Neuronal stem cell (in vitro differentiated cells): ENCODE measurements at regions not wholly inside any gene's neighbourhood (a gene's known extent, or its start where the extent isn't known, plus 50 kb on each side); places are given as distances from the start of the nearest gene placed in this dataset.

Experiments
- DNase-seq: peaks from one replicate; pipeline ENCODE4 v3.0.0-alpha.2; 2013; ENCODE audit warnings: low spot score
- H2AFZ ChIP-seq: one replicate; pipeline ENCODE4 v1.6.1; 2013; ENCODE audit warnings: mild to moderate bottlenecking, low read length, inconsistent platforms
- H2AK5ac ChIP-seq: 2 replicates; pipeline ENCODE4 v1.6.1; 2013; ENCODE audit warnings: low read depth, mild to moderate bottlenecking, inconsistent platforms, low read length, moderate library complexity, mixed read lengths
- H2BK120ac ChIP-seq: 2 replicates; pipeline ENCODE4 v1.6.1; 2013; ENCODE audit warnings: low read depth, mild to moderate bottlenecking, inconsistent platforms, low read length, moderate library complexity, mixed read lengths
- H2BK12ac ChIP-seq: one replicate; pipeline ENCODE4 v1.6.1; 2013; ENCODE audit warnings: low read length, inconsistent platforms
- H2BK15ac ChIP-seq: 2 replicates; pipeline ENCODE4 v1.6.1; 2013; ENCODE audit warnings: mild to moderate bottlenecking, low read length, inconsistent platforms, mixed read lengths
- H2BK5ac ChIP-seq: one replicate; pipeline ENCODE4 v1.6.1; 2013; ENCODE audit warnings: inconsistent platforms, mild to moderate bottlenecking, low read length, moderate library complexity
- H3K14ac ChIP-seq: one replicate; pipeline ENCODE4 v1.6.1; 2013; ENCODE audit warnings: low read length, inconsistent platforms
- H3K18ac ChIP-seq: 2 replicates; pipeline ENCODE4 v1.6.1; 2013; ENCODE audit warnings: low read length, inconsistent platforms
- H3K23ac ChIP-seq: 2 replicates; pipeline ENCODE4 v1.6.1; 2013; ENCODE audit warnings: low read depth, mild to moderate bottlenecking, mixed read lengths, low read length, inconsistent platforms; ENCODE audit not compliant: poor library complexity
- H3K27ac ChIP-seq: replicated peaks from 3 replicates; pipeline ENCODE4 v1.5.1; 2013; ENCODE audit warnings: low read length, inconsistent platforms
- H3K27me3 ChIP-seq, 3 experiments: 2 replicates each; pipeline ENCODE4 v1.6.1; 2013; ENCODE audit warnings: low read length in 3 of 3, mild to moderate bottlenecking in 2 of 3, inconsistent platforms in 1 of 3, low read depth in 1 of 3, mixed read lengths in 1 of 3, moderate library complexity in 1 of 3; ENCODE audit not compliant: control insufficient read depth in 3 of 3, insufficient read depth in 3 of 3
- H3K36me3 ChIP-seq, 2 donors: replicated peaks in 1 of 2; 2 replicates each; pipeline ENCODE4 v1.6.1; 2013; ENCODE audit warnings: low read length in 2 of 2; ENCODE audit not compliant: control insufficient read depth in 2 of 2, insufficient read depth in 2 of 2
- H3K4ac ChIP-seq: 2 replicates; pipeline ENCODE4 v1.6.1; 2013; ENCODE audit warnings: inconsistent platforms, mild to moderate bottlenecking, low read length, moderate library complexity
- H3K4me1 ChIP-seq, 2 donors: 1 replicate in 1 of 2; 2 replicates in 1 of 2; pipeline ENCODE4 v1.6.1; 2013; ENCODE audit warnings: low read length in 2 of 2, low read depth in 1 of 2; ENCODE audit not compliant: control insufficient read depth in 2 of 2, insufficient read depth in 1 of 2
- H3K4me2 ChIP-seq: one replicate; pipeline ENCODE4 v1.6.1; 2013; ENCODE audit warnings: mild to moderate bottlenecking, low read length, inconsistent platforms; ENCODE audit not compliant: insufficient read depth, poor library complexity, severe bottlenecking
- H3K4me3 ChIP-seq, 2 donors: 2 replicates each; pipeline ENCODE4 v1.5.1; 2013; ENCODE audit warnings: low read length in 2 of 2, mild to moderate bottlenecking in 2 of 2, inconsistent platforms in 1 of 2, moderate library complexity in 1 of 2
- H3K79me1 ChIP-seq: one replicate; pipeline ENCODE4 v1.6.1; 2013; ENCODE audit warnings: low read depth, mild to moderate bottlenecking, inconsistent platforms, low read length, moderate library complexity
- H3K9ac ChIP-seq: one replicate; pipeline ENCODE4 v1.6.1; 2013; ENCODE audit warnings: mild to moderate bottlenecking, low read depth, low read length, inconsistent platforms; ENCODE audit not compliant: poor library complexity
- H3K9me3 ChIP-seq, 2 donors: replicated peaks in 1 of 2; 2 replicates each; pipeline versions ENCODE3 to v1.6.1; 2013; ENCODE audit warnings: low read length in 2 of 2, mild to moderate bottlenecking in 2 of 2, inconsistent platforms in 1 of 2, low read depth in 1 of 2, mixed read lengths in 1 of 2, moderate library complexity in 1 of 2; ENCODE audit not compliant: control insufficient read depth in 2 of 2, insufficient read depth in 1 of 2
- H4K8ac ChIP-seq: one replicate; pipeline ENCODE4 v1.6.1; 2013; ENCODE audit warnings: low read depth, mild to moderate bottlenecking, inconsistent platforms, low read length, moderate library complexity
- H4K91ac ChIP-seq: one replicate; pipeline ENCODE4 v1.6.1; 2013; ENCODE audit warnings: low read length, low read depth, mild to moderate bottlenecking, inconsistent platforms; ENCODE audit not compliant: poor library complexity
- WGBS, 2 donors: extraction: QIAGEN DNeasy Blood & Tissue Kit; methylation state at CpG; one replicate each; pipeline ENCODE4 v1.1.7; 2013; ENCODE audit warnings: missing lambda C conversion rate in 2 of 2, mixed read lengths in 1 of 2; ENCODE audit not compliant: insufficient read length in 2 of 2, insufficient replicate concordance in 1 of 2; ENCODE audit errors: extremely low coverage in 2 of 2; 5-methylcytosine and 5-hydroxymethylcytosine counted together

DNA sequence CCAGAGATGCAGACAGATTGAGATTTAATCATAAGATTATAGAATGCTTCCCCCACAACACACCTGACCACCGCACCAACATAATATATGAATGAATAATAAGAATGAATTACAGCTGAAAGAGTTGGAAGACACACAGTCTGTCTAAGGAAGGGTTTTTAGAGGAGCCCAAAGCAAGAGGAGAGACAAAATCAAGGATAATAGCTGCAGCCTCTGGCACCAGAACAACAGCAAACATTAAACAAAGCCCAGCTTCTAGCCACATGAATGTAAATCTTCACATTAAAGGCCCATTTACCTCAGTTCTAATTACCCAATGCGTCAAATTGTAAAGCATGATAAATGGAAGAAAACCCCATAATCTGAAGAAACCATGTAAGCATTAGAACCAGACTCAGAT, 133.9 kb downstream of the SPCS3 start:
- Histone ChIP-seq H2AK5ac (no peak overlapping the region), H3K18ac (no peak overlapping the region), H3K79me1 (no peaks in the 10 kb centered on the region), H2BK15ac (no peak overlapping the region), H3K4me2 (no peak overlapping the region), H3K36me3 (no peaks in the 10 kb centered on the region), H3K27ac (no peak overlapping the region), H3K9ac (no peak overlapping the region), H2BK120ac (no peak overlapping the region), H3K9me3 (peaks cover 0 to 9% of the 10 kb centered on the region in 2 donors), H2BK5ac (no peak overlapping the region), H4K91ac (no peak overlapping the region), H3K4me1 (peaks cover 10 to 20% of the 10 kb centered on the region in 2 donors), H2BK12ac (no peak overlapping the region), H3K14ac (no peak overlapping the region), H3K23ac (no peak overlapping the region), H3K4me3 (no peak overlapping the region), H3K27me3 (no peaks in the 10 kb centered on the region), H3K4ac (no peak overlapping the region), H4K8ac (no peak overlapping the region), H2AFZ (peak overlapping the region; percentile 17)
- DNase-seq = no peak
- WGBS, 2 donors = no CpG with 5 or more reads among the region's 2 CpGs

- H3K14ac ChIP-seq = no peak overlapping the region
- H3K4me1 ChIP-seq = no peaks in the 10 kb centered on the region
- H4K8ac ChIP-seq = no peak overlapping the region
- H3K27me3 ChIP-seq = no peaks in the 10 kb centered on the region
- H2BK120ac ChIP-seq = no peak overlapping the region
- H3K4me2 ChIP-seq = no peak overlapping the region
- no peaks in the 10 kb centered on the region for H3K79me1 ChIP-seq
- no peaks in the 10 kb centered on the region for H3K9me3 ChIP-seq
- H4K91ac ChIP-seq = no peak overlapping the region
- H3K4ac ChIP-seq = no peak overlapping the region
- no peak overlapping the region for H2BK5ac ChIP-seq
- H2AK5ac ChIP-seq = no peak overlapping the region
- no peak overlapping the region for H2BK15ac ChIP-seq
- no peak overlapping the region for H2AFZ ChIP-seq
- H3K27ac ChIP-seq = no peak overlapping the region
- H2BK12ac ChIP-seq = no peak overlapping the region
- H3K4me3 ChIP-seq = no peak overlapping the region
- no peak overlapping the region for H3K9ac ChIP-seq
- no peaks in the 10 kb centered on the region for H3K36me3 ChIP-seq
- no peak overlapping the region for H3K18ac ChIP-seq
- no peak for DNase-seq
- no CpG with 5 or more reads among the region's 2 CpGs for WGBS, 2 donors
- H3K23ac ChIP-seq = no peak overlapping the region
Observed at GRCh38 chr4:176464748-176465147, 145.0 kb downstream of the SPCS3 start.

DNA sequence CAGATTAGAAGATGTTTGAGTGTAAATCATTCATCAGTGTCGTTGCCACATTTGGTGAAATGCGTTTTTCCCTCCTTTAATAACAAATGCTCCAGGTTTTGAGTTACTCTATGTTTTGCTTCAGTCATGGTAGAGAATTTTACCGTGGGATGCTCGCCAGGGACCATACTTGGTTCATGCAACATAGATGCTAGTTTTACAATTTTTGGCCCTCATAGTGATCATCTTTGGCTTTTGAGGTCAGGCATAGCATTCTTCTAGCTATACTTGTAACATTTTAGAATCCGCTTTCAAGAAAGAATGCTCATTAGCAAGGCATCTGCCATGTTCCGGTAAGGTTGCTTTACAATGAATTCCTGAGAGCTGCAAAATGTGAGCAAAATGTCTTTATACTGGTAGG, 147.2 kb downstream of the SPCS3 start:
- Histone ChIP-seq H3K14ac (no peak overlapping the region), H3K4me1 (no peaks in the 10 kb centered on the region), H2BK5ac (no peak overlapping the region), H3K9me3 (no peaks in the 10 kb centered on the region), H3K4me3 (no peak overlapping the region), H2BK12ac (no peak overlapping the region), H3K23ac (no peak overlapping the region), H3K36me3 (no peaks in the 10 kb centered on the region), H2BK120ac (no peak overlapping the region), H3K27ac (no peak overlapping the region), H3K9ac (no peak overlapping the region), H3K4ac (no peak overlapping the region), H4K91ac (no peak overlapping the region), H3K79me1 (no peaks in the 10 kb centered on the region), H2AK5ac (no peak overlapping the region), H2BK15ac (no peak overlapping the region), H3K27me3 (no peaks in the 10 kb centered on the region), H2AFZ (no peak overlapping the region), H3K4me2 (no peak overlapping the region), H4K8ac (no peak overlapping the region), H3K18ac (no peak overlapping the region)
- no peak for DNase-seq
- no CpG with 5 or more reads among the region's 6 CpGs for WGBS, 2 donors

- Histone ChIP-seq H3K18ac (no peak overlapping the region), H4K8ac (no peak overlapping the region), H3K9me3 (no peaks in the 10 kb centered on the region), H3K9ac (no peak overlapping the region), H3K4me1 (no peaks in the 10 kb centered on the region), H3K14ac (no peak overlapping the region), H2BK15ac (no peak overlapping the region), H2AK5ac (no peak overlapping the region), H2BK120ac (no peak overlapping the region), H4K91ac (no peak overlapping the region), H3K27me3 (no peaks in the 10 kb centered on the region), H2BK5ac (no peak overlapping the region), H3K36me3 (no peaks in the 10 kb centered on the region), H3K27ac (no peak overlapping the region), H3K23ac (no peak overlapping the region), H2BK12ac (no peak overlapping the region), H3K79me1 (no peaks in the 10 kb centered on the region), H3K4me2 (no peak overlapping the region), H2AFZ (no peak overlapping the region), H3K4me3 (no peak overlapping the region), H3K4ac (no peak overlapping the region)
- no peak for DNase-seq
Observed at GRCh38 chr4:176469546-176469945, 149.8 kb downstream of the SPCS3 start.
